ENCODE measurements at regions not wholly inside any gene's neighbourhood (a gene's known extent, or its start where the extent isn't known, plus 50 kb on each side); places are given as distances from the start of the nearest gene placed in this dataset.
"Not testable (repeated sequence)": the region's sequence is repeated elsewhere in the genome, so short reads cannot be mapped to it uniquely, and the experiment has no call there.

DNA sequence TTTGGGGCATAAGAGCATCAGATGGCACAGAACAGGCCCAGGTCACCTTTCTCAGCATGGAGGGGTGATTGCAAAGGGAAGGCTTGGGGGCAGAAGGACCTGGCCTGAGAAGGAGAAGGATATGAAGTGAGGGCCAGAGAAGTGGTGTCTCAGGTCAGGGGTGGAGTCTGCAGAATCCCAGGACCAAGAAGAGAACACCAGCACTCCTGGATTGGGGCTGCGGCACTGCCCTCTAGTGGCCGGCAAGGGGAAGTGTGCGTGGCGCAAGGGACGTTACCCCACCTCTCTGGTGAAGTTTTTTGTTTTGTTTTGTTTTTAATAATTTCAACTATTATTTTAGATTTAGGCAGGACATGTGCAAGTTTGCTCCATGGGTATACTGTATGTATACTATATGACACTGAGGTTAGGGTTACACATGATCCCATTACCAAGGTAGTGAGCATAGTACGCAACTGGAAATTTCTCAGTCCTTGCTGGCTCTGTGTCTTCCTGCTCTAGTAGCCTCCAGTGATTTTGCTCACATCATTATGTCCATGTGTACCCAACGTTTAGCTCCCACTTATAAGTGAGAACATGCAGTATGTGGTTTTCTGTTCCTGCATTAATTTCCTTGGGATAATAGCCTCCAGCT lies 1548.6 kb downstream of the EFNA5 start:
- intact Hi-C loops (cut with DNase I), result no loop called here
- DNase-seq, result peak in 2 of 10 donors; percentile 20 to 41

DNA sequence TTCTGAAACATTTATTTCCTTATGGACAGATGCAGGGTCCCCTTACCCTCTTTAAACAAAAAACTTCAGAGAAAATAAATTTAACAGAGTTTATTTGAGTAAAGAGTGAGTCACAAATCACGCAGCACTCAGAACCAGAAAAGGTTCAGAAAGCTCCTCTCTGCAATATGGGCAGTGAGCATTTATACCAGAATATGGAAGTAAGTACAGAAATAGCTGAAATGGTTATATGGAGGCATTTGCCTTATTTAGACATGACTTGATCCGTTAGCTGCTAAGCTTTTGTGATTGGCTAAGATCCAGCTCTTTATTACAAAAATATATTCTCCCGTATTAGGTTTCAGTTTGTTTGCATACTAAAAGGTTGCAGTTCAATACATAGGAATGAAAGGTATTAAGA lies 1554.1 kb downstream of the EFNA5 start:
- no peak for DNase-seq
- intact Hi-C loops (cut with DNase I), result no loop called here

DNA sequence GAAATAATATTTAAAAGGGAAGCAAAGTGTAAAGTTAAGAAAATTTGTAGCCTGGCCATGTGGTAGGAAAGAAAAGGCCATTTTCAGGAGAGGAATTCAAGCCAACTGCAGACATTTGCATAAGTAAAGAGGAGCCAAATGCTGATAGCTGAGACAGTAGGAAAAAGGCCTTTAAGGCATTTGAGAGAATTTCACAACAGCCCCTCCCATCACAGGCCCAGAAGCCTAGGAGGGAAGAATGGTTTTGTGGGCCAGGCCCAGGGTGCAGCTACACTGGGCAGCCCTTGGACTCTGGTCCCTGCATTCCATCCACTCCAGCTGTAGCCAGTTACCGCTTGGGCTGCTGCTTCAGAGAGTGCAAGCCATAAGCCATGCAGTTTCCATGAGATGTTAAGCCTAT lies 1556.8 kb downstream of the EFNA5 start:
- peak in 1 of 10 donors; percentile 25 for DNase-seq
- intact Hi-C loops (cut with DNase I), result no loop called here

DNA sequence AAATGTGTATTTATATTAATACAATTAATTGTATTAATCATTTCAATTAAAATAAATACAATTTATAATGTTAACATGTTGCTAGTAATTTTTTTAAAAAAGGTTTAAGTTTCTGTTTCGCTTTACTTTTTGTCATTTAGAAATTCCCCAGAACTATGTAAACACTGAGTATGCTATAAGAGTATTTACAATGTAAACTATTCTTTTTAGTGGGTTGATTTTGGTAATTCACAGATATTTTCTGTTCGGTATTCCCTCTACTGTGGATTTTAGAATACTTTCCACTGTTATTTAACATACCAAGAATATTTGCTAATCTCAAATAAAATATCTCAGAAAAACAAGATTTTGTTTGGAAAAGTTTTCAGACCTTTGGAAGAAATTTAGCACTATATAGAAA lies 1564.4 kb downstream of the EFNA5 start:
- no peak for DNase-seq
- intact Hi-C loops (cut with DNase I), result no loop called here

DNA sequence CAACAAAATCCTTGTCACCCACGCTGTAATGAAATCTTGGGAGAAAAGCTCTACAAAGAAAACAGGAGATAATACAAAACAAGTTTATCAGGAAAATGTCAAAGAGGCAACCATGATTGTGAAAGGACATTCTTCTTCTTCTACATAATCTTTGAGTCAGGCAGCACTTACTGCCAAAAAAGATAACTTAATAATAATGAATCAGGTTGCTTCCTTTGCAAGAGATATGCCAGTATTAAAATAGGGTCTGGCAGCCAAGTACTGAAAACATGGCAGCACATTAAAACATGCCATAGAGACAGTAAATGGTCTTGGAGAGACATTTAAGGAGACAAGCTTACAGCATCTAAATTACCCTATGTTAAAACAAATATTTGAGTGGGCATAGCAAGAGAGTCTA lies 1573.4 kb downstream of the EFNA5 start:
- intact Hi-C loops (cut with DNase I), result no loop called here
- DNase-seq, result no peak

DNA sequence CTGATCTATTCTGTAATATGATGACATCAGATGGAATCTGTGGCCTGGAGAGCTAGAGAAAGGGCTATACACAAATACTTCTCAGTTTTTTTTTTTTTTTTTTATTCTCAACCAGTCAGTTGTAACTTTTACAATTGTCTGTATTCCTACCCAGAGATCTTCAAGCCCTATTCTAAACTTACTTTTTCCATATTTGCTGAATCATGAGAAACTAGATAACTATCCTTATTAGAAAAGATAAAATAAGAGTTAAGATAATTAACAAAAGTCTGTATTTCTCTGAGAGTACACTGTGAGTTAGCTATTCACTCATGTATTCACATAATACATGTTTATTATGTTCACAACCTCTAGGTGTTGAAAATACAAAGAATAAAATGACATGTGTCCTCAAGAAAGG lies 1575.9 kb downstream of the EFNA5 start:
- no peak for DNase-seq
- intact Hi-C loops (cut with DNase I), result no loop called here

DNA sequence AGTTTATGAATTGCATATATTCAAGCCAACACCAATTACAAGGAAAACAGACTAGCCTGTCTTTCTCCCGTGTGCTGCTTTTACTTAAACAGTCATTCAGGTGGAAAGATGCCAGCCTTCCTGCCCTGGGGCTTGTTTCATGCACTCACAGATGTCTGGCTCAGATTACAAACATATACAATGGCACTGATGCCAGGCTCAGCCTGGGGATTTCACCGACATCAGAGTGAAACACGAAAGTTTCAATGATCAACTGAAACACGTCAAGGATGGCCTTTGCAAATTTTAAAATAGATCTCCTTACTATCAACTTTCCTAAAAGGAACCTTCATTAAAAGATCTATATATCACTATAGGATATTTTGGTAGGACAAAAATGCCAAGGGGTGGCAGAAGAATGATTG lies 1576.5 kb downstream of the EFNA5 start:
- DNase-seq, result peak in 1 of 10 donors; percentile 28
- intact Hi-C loops (cut with DNase I), result no loop called here

DNA sequence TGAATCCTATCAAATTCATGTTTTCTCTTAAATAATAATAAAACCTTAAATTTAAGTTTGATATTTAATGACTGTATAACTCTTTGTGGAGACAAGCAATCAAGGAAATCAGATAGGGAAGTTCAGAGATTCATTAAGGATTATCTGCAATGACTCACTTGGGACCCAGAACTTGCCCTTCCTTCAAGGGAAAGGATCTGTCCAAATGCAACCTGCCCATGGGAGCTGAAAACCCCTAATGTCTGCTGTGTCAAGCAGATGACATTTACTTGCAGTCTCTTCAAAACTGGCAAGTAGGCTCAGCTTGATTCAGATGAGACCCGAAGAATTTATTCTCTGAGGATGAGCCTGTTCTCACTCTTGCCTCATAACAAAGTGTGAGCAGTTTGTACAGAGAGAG lies 1577.6 kb downstream of the EFNA5 start:
- no peak for DNase-seq
- intact Hi-C loops (cut with DNase I), result no loop called here

DNA sequence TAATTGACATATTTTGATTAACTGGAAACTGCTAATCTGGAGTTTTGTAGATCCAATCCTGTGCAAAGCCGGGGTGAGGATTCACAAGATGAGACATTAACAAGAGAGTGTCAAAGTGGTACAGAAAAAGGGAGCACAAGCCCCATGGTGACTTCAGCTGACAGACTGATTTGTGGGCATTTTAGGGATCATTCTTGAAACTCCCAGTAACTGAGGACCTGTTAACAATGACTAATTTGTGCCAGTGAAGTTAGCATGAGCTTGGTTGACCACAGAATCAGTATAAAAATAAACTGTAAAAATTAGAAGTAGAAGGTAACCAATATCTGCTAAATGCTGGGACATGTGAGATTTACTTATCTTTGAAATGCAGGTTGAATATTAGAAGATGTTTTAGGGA lies 1578.3 kb downstream of the EFNA5 start:
- DNase-seq, result no peak
- intact Hi-C loops (cut with DNase I), result no loop called here

DNA sequence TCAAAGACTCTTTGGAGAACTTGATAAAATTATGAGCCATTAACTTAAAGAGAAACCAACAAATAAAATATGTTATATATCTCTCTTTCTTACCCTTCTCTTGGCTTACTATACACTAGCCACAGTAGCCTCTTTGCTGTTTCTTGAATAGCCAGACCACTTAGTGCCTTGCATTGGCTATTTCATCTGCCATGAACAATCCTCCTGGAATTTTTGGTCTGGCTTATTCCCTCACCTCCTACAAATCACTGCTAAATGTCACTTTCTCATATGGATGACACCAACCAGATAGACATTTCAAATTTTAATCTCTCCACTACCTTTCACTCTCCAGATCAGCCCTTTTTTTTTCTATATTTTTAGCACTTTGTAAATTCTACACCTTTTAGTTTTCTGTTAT lies 1581.7 kb downstream of the EFNA5 start:
- intact Hi-C loops (cut with DNase I), result no loop called here
- no peak for DNase-seq

DNA sequence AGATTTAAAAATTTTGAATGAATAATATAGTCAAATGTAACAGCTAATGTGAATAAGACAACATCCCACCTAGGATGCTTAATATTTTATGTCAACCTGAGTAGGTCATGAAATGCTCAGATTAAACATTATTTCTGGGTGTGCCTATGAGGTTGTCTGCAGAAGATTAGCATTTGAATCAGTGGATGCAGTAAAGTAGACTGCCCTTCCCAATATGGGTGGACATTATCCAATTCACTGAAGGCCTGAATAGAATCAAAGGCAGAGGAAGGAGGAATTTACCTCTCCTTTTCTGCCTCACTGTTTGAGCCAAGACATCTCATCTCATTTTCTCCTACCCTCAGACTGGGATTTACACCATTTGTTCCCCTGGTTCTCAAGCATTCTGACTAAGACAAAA lies 1582.3 kb downstream of the EFNA5 start:
- DNase-seq, result no peak
- intact Hi-C loops (cut with DNase I), result no loop called here

DNA sequence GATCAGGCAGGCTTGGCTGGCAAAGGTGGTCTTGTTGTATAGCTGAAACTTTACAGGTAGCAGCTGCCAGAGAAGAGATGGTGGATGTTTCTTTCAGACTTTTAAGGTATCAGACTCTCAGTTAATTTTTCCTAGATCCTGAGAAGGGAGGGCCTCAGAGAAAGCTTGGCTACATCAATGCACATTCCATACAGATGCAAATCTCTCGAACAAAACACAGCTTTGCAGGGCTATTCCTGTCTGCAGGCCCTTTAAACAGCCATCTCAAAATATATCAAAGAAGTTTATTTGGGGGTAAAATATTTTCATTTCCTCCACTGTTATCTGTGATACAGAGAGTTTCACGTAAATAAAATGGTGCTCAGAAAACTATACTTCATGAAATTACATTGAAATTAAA lies 1584.4 kb downstream of the EFNA5 start:
- DNase-seq, result no peak
- intact Hi-C loops (cut with DNase I), result no loop called here

DNA sequence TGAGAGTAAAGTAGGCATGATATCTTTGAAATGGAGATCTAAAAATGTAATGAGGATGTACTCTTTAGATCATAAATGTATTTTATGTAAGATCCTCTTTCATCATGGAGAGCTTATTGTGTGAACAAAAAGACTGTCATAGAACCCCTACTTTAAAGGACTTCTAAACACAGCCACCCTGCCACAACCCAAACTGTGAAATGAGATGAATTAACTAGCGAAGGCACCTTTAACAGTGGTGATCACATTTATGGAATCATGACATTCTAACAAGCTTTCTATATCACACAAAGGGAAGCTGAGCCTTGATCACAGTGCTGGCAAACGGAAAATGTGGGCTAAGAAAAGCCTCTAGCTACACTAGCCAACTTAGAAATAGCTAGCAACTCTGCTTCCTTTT lies 1585.2 kb downstream of the EFNA5 start:
- DNase-seq, result no peak
- intact Hi-C loops (cut with DNase I), result no loop called here

DNA sequence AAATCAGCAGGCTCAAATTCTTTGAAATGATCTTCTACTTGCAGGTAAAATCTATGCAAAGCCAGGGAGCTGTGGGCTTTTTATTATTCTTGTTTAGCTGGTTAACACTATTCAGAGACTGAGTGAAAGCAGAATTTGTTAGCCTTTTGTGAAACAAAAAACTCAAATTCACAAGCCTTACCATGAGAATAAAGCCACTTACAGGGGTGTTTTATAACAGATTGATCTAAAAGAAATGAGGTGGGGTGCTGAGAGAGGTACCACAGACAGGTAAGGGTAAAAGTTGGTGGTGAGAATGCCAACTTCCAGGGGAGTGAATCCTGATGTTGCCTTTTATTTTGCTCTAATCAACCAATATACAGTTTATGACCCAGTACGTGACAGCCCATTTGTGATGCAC lies 1585.6 kb downstream of the EFNA5 start:
- intact Hi-C loops (cut with DNase I), result no loop called here

DNA sequence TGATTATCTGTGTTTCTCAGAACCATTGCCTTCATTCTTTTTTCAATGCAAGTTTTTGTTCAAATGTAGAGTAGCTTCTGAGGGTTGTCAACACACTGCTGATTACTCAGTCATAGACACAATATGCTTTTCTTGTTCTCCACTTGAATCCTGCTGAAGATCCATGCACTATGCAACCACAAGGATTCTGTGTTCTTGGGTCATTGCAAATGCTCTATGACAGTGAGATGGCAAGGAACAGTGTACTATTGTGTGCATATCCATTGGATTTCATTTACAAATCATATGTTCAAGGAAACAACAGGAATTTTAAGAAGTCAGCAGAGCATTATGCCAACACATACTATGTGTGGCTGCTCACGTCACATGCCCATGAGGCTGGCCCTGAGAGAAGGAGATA lies 1590.2 kb downstream of the EFNA5 start:
- intact Hi-C loops (cut with DNase I), result no loop called here

More for the DNA sequence above, 1585.6 kb downstream of the EFNA5 start:
- no peak for DNase-seq

DNA sequence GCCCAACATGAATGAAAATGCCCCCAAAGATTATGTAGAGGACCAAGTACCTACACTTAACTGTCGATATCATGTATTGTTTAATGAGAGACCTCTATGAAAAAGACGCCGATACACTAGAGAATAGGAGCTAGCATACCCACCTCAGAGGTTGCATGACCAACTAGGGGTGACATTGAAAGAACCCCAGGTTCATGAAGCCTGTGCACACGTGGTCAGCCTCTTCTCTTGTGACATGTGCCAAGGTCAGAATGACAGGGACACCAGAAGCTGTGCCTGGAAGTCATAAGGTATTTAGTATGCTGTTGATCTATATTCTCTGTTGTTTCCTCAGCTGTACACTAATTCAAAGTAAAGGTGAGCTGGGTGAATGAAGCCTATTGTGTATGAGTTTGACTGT lies 1594.1 kb downstream of the EFNA5 start:
- intact Hi-C loops (cut with DNase I), result no loop called here
- no peak for DNase-seq

More for the DNA sequence above, 1590.2 kb downstream of the EFNA5 start:
- DNase-seq, result no peak

DNA sequence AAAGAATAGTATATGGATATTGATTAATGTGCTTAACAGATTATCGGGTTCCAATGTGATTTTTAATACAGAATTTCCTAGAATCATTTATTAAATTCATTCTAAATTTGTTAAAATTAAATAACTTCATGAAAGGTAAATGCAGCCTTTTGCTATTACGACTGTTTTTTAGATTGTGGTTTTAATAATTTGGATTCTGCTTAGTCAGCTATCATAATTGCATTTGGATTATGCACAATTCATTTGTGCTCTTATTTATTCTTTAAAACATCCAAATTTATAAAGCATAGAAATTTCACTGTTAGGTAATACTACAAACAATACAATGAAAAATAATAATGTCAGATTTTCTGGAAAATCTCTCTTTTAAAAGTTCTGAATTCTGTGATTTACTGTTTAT lies 1598.5 kb downstream of the EFNA5 start:
- DNase-seq, result no peak
- intact Hi-C loops (cut with DNase I), result no loop called here

DNA sequence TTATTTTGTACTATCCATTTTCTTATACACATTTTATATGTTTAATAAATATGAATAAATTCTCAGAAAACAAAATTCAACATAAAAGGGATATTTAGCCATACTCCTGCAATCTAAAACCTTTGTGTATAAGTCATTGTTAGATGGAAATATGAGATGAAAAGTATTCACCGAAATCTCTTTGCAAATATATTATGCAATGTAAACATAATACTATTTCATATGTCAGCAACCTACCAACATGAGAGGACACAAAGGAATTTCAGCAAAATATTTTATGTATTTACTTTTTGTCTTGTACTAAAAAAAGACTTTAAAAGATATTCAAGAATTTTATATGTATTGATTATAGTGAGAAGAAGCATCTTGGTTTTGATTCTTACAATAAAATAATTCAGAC lies 1623.4 kb downstream of the EFNA5 start:
- intact Hi-C loops (cut with DNase I), result no loop called here
- DNase-seq, result no peak

DNA sequence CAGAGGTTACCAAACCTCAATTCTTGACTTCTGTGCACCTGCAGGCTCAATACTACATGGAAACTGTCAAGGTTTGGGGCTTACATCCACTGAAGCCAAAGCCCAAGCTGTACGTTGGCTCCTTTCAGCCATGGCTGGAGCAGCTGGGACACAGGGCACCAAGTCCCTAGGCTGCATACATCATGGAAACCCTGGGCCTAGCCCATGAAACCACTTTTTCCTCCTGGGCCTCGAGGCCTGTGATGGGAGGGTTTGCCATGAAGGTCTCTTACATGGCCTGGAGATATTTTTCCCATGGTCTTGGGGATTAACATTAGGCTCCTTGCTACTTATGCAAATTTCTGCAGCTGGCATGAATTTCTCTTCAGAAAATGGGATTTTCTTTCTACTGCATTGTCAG lies 1638.7 kb downstream of the EFNA5 start:
- intact Hi-C loops (cut with DNase I), result not testable (repeated sequence)

DNA sequence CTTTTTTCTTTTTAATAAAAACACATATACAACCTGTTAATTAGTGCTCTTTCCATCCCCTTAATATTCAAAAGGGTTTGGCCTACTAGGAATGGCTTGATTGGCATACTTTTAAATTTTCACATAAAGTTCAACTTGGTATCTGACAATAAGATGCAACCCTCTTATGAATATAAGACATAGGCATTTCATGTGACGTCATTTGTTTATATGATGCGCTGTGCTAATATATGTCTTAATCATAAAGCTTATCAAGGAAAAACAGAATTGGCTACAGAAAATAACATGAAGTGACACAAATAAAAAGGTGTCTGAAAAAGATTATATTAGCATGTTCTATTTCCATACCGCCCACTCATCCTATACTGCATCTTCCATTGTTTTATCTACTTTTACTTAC lies 1642.4 kb downstream of the EFNA5 start:
- DNase-seq, result no peak
- intact Hi-C loops (cut with DNase I), result no loop called here

More for the DNA sequence above, 1638.7 kb downstream of the EFNA5 start:
- not testable (repeated sequence) for DNase-seq

DNA sequence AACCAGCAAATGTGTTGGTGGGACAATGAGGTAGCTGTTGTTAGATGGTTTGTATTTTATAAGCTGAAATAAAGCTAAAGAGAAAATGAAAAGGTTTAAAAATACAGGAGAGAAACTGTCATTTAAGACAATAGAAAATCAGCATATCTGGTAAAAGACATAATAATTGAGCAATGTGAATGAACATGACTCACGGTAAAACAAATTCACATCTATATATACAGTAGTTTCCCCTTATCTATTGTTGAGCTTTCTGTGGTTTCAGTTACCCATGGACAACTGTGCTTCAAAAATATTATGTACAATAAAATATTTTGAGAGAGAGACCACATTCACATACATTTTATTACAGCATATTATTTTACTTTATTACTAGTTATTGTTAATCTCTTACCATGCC lies 1649.8 kb downstream of the EFNA5 start:
- no peak for DNase-seq
- intact Hi-C loops (cut with DNase I), result no loop called here

DNA sequence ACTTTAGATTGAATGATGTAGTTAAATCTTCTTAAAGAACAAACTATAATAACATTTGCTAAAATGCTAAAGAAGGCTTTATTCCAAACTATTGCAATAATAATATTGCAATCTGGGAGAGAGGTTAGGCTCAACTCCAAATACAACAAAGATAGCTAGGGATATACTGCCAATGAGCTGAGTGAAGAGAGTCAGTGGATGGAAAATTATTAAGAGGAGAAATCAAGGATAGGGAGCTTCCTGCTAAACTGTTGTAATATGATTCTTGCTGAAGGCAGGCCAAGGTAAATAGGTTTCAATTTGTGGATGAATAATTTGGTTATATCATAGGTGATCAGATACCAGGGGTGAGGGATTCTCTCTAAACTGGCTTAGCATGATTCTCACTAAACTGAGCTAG lies 1651.5 kb downstream of the EFNA5 start:
- intact Hi-C loops (cut with DNase I), result no loop called here
- DNase-seq, result no peak

DNA sequence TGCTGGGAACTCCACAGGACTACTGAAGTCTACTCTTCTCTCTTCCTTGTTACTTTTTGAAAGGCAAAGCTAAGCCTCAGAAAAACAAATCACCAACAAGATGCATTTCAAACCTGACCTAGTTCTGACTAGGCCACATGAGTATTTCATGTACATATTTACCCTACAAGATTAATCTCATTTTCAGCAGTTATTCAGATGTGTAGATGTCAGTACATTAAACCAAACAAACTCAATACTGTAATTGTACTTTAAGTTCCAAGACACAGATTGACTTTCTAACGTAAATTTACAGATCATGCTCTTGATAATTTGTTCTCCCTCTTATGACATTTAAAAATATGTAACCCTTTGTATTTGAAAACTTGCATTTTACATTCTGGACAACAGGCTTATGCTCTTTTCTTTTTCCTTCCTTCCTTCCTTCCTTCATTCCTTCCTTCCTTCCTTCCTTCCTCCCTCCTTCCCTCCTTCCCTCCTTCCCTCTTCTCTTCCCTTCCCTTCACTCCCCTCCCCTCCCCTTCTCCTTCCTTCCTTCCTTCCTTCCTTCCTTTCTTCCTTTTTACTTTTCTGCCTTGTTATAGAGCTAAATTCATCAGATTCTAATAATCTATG lies 1653.4 kb downstream of the EFNA5 start:
- no peak for DNase-seq
- intact Hi-C loops (cut with DNase I), result no loop called here
